ENCODE measurements at regions not wholly inside any gene's neighbourhood (a gene's known extent, or its start where the extent isn't known, plus 50 kb on each side); places are given as distances from the start of the nearest gene placed in this dataset.

- no peaks in the 10 kb centered on the region for H3K9me3 Mint-ChIP-seq (ENCODE audit: unreplicated experiment)
- DNase-seq (ENCODE audit: low spot score) = no peak
- no peaks in the 10 kb centered on the region for H3K27me3 Mint-ChIP-seq (ENCODE audit: unreplicated experiment)
- H3K36me3 Mint-ChIP-seq (ENCODE audit: low read depth, unreplicated experiment) = no peaks in the 10 kb centered on the region
- no peak for TF ChIP-seq CTCF (IDR thresholded peaks at IDR 0.05; ENCODE audit: unreplicated experiment)
- H3K4me3 Mint-ChIP-seq (ENCODE audit: unreplicated experiment) = no peak overlapping the region
- H3K4me1 Mint-ChIP-seq (ENCODE audit: unreplicated experiment) = no peaks in the 10 kb centered on the region
- H3K27ac Mint-ChIP-seq (ENCODE audit: unreplicated experiment) = no peak overlapping the region
Observed at GRCh38 chr1:233435622-233436021, 108.1 kb downstream of the MAP3K21 start.

GRCh38 chr1:233439721-233440120, 112.2 kb downstream of the MAP3K21 start:
- Mint-ChIP-seq H3K27me3 (ENCODE audit: unreplicated experiment) (no peaks in the 10 kb centered on the region), H3K4me1 (ENCODE audit: unreplicated experiment) (no peaks in the 10 kb centered on the region)
- DNase-seq (ENCODE audit: low spot score) = no peak

GRCh38 chr1:233440951-233441401, 113.5 kb downstream of the MAP3K21 start:
- Mint-ChIP-seq H3K9me3 (ENCODE audit: unreplicated experiment) (no peaks in the 10 kb centered on the region), H3K27ac (ENCODE audit: unreplicated experiment) (no peak overlapping the region), H3K4me1 (ENCODE audit: unreplicated experiment) (no peaks in the 10 kb centered on the region), H3K27me3 (ENCODE audit: unreplicated experiment) (no peaks in the 10 kb centered on the region), H3K4me3 (ENCODE audit: unreplicated experiment) (no peak overlapping the region), H3K36me3 (ENCODE audit: low read depth, unreplicated experiment) (peaks cover 4% of the 10 kb centered on the region)
- peak; percentile 67 for TF ChIP-seq CTCF (IDR thresholded peaks at IDR 0.05; ENCODE audit: unreplicated experiment)
- peak; percentile 31 for DNase-seq (ENCODE audit: low spot score)

More at GRCh38 chr1:233439721-233440120, 112.2 kb downstream of the MAP3K21 start:
- H3K9me3 Mint-ChIP-seq (ENCODE audit: unreplicated experiment) = no peaks in the 10 kb centered on the region
- H3K27ac Mint-ChIP-seq (ENCODE audit: unreplicated experiment) = no peak overlapping the region
- no peaks in the 10 kb centered on the region for H3K36me3 Mint-ChIP-seq (ENCODE audit: low read depth, unreplicated experiment)
- TF ChIP-seq CTCF (IDR thresholded peaks at IDR 0.05; ENCODE audit: unreplicated experiment) = no peak
- H3K4me3 Mint-ChIP-seq (ENCODE audit: unreplicated experiment) = no peak overlapping the region

- no peaks in the 10 kb centered on the region for H3K27me3 Mint-ChIP-seq (ENCODE audit: unreplicated experiment)
- H3K27ac Mint-ChIP-seq (ENCODE audit: unreplicated experiment) = no peak overlapping the region
Observed at GRCh38 chr1:233442026-233442780, 114.7 kb downstream of the MAP3K21 start.

More at GRCh38 chr1:233442026-233442780, 114.7 kb downstream of the MAP3K21 start:
- Mint-ChIP-seq H3K9me3 (ENCODE audit: unreplicated experiment) (no peaks in the 10 kb centered on the region), H3K4me3 (ENCODE audit: unreplicated experiment) (no peak overlapping the region), H3K4me1 (ENCODE audit: unreplicated experiment) (no peaks in the 10 kb centered on the region), H3K36me3 (ENCODE audit: low read depth, unreplicated experiment) (peaks cover 11% of the 10 kb centered on the region)
- no peak for DNase-seq (ENCODE audit: low spot score)
- TF ChIP-seq CTCF (IDR thresholded peaks at IDR 0.05; ENCODE audit: unreplicated experiment) = no peak

All from endothelial cell (in vitro differentiated cells).